Right forelimb (tissue), 1 donor: ENCODE measurements at regions not wholly inside any gene's neighbourhood (a gene's known extent, or its start where the extent isn't known, plus 50 kb on each side); places are given as distances from the start of the nearest gene placed in this dataset.
"Not testable (repeated sequence)": the region's sequence is repeated elsewhere in the genome, so short reads cannot be mapped to it uniquely, and the experiment has no call there.

Experiments
- DNase-seq: peaks from one replicate; pipeline ENCODE4 v3.0.0-alpha.2; 2018

GRCh38 chr6:144901412-144901811, 616.3 kb downstream of the UTRN start:
- DNase-seq = no peak

- no peak for DNase-seq
These were observed 622.9 kb downstream of the UTRN start for GRCh38 chr6:144908004-144908403.

GRCh38 chr6:144909753-144910285, 624.7 kb downstream of the UTRN start:
- DNase-seq = no peak

- no peak for DNase-seq
These were observed 626.2 kb downstream of the UTRN start for GRCh38 chr6:144911322-144911721.

GRCh38 chr6:144912474-144912873, 627.3 kb downstream of the UTRN start:
- DNase-seq = no peak

- no peak for DNase-seq
These were observed 632.9 kb downstream of the UTRN start for GRCh38 chr6:144918073-144918472.

- no peak for DNase-seq
These were observed 634.4 kb downstream of the UTRN start for GRCh38 chr6:144919560-144919959.

GRCh38 chr6:144920391-144920961, 635.3 kb downstream of the UTRN start:
- no peak for DNase-seq

GRCh38 chr6:144921206-144921975, 636.3 kb downstream of the UTRN start:
- DNase-seq = no peak

- no peak for DNase-seq
These were observed 637.1 kb downstream of the UTRN start for GRCh38 chr6:144922120-144922722.

GRCh38 chr6:144922771-144923490, 637.8 kb downstream of the UTRN start:
- DNase-seq = not testable (repeated sequence)

- DNase-seq = not testable (repeated sequence)
These were observed 638.3 kb downstream of the UTRN start for GRCh38 chr6:144923491-144923787.

GRCh38 chr6:144928847-144929246, 643.7 kb downstream of the UTRN start:
- DNase-seq = no peak

- no peak for DNase-seq
These were observed 644.1 kb downstream of the UTRN start for GRCh38 chr6:144929262-144929661.

- DNase-seq = no peak
These were observed 646.3 kb downstream of the UTRN start for GRCh38 chr6:144931172-144932035.

GRCh38 chr6:144932621-144933020, 647.5 kb downstream of the UTRN start:
- DNase-seq = no peak

- DNase-seq = no peak
These were observed 650.0 kb downstream of the UTRN start for GRCh38 chr6:144935181-144935580.

- no peak for DNase-seq
These were observed 650.5 kb downstream of the UTRN start for GRCh38 chr6:144935661-144936060.

- DNase-seq = no peak
These were observed 651.6 kb downstream of the UTRN start for GRCh38 chr6:144936764-144937163.

- no peak for DNase-seq
These were observed 654.8 kb downstream of the UTRN start for GRCh38 chr6:144939921-144940320.

- DNase-seq = no peak
These were observed 659.0 kb downstream of the UTRN start for GRCh38 chr6:144944106-144944505.

GRCh38 chr6:144947398-144947976, 662.4 kb downstream of the UTRN start:
- DNase-seq = no peak
